Cardiac septum (tissue), 1 donor: ENCODE measurements at regions not wholly inside any gene's neighbourhood (a gene's known extent, or its start where the extent isn't known, plus 50 kb on each side); places are given as distances from the start of the nearest gene placed in this dataset.
"Not testable (repeated sequence)": the region's sequence is repeated elsewhere in the genome, so short reads cannot be mapped to it uniquely, and the experiment has no call there.

ENCODE experiments used
- DNase-seq: peaks from one replicate; pipeline ENCODE4 v3.0.0-alpha.2; 2020; ENCODE audit warnings: low spot score
- intact Hi-C: fragments of 100-400 bp; cut with DNase I; formaldehyde crosslinking; loops from one replicate; pipeline ENCODE4 v1.14.0; 2022
- donor health status: DM: no; HTN: no; CAD: no.

- intact Hi-C loops, DNase-seq: not testable (repeated sequence)
Observed at GRCh38 chr6:155748778-155749177, 293.1 kb upstream of the NOX3 start.

GRCh38 chr6:155747491-155747890 lies 291.9 kb upstream of the NOX3 start:
- no peak for DNase-seq
- intact Hi-C loops: no loop called here

GRCh38 chr6:155740781-155741399 lies 285.3 kb upstream of the NOX3 start:
- intact Hi-C loops: no loop called here

DNA sequence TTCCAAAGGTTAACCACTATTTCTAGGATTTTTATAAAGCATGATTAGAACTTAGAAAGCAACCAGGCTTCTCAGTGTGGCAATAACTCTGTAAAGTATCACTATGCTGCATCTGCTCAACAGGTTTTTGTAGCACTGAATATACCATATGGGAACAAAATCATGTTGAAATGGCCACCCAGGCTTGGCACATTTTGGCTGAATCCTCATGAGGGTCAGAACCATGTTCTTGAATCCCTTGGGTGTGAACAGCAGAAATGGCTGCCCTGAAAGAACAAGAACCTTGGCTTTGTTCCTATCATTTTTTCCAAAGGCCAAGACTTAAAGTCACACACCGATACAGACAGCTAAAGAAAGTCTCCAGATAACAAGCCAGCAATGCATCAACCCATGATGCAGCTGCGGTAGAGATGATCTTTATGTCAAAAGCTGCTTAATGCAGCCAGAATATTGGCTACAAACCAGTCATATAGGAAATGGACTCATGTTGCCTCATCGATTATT lies 283.0 kb upstream of the NOX3 start:
- DNase-seq: no peak
- intact Hi-C loops: no loop called here

More at GRCh38 chr6:155740781-155741399, 285.3 kb upstream of the NOX3 start:
- DNase-seq: no peak

- DNase-seq: no peak
- intact Hi-C loops: no loop called here
Observed at GRCh38 chr6:155717374-155717773, 261.7 kb upstream of the NOX3 start.

DNA sequence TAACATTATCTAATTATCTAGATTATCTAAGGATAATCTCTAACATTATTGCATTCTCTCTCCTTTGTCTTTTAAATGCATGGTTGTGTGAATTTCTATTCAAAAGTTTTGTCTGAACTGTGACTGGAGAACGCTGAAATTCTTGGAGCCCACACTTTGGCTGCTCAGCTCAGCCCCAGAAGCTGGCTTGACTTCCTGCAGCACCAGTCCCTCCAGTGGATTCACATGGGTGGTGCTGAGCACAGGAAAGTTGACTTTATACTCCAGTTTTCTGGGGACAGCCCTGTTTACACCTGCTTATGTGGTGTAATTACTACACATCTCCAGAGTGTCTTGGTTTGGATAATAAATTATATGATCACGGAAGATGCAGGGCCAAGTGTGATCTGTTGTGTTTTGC lies 255.1 kb upstream of the NOX3 start:
- intact Hi-C loops: no loop called here
- no peak for DNase-seq

- intact Hi-C loops: no loop called here
- DNase-seq: no peak
Observed at GRCh38 chr6:155709262-155709661, 253.6 kb upstream of the NOX3 start.

DNA sequence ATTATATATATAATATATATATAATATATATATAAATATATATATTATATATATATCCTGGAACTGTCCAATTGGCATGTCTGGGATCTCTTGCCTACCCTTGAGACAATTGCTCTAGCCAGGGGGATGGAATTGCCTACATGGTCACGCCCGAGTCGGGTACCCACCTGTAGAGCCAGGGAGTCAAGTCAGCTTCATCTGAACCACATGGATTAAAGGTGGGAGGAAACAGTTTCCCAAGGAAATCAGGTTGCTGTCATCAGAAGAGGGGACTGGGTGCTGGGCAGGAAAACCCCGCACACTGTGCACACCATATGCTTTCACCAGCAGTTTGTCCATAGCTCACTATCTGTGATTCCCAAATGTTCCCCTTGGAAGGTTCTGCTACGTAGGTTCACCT lies 252.5 kb upstream of the NOX3 start:
- DNase-seq: no peak
- intact Hi-C loops: no loop called here

- intact Hi-C loops: no loop called here
- no peak for DNase-seq
Observed at GRCh38 chr6:155706806-155707205, 251.2 kb upstream of the NOX3 start.

- no peak for DNase-seq
- intact Hi-C loops: no loop called here
Observed at GRCh38 chr6:155706341-155706740, 250.7 kb upstream of the NOX3 start.

DNA sequence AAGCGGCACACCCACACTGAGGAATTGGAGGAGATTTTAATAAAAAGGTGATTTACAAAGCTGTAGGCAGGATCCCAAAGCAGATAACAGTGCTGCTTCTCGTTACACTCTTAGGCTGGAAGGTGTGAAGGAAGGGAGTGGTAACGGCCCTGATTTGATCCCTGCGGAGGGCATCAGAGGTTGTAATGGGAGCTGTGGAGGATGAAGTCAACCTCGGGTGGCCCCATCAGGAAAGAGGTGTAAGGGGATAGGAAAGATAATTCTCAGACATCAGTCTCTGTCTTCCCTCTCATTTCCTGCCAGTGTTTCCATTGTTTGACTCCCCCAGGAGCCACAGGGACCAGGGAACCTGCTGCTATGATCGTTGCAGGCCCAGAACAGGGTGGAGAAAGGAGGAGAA lies 245.7 kb upstream of the NOX3 start:
- DNase-seq: no peak
- intact Hi-C loops: no loop called here

DNA sequence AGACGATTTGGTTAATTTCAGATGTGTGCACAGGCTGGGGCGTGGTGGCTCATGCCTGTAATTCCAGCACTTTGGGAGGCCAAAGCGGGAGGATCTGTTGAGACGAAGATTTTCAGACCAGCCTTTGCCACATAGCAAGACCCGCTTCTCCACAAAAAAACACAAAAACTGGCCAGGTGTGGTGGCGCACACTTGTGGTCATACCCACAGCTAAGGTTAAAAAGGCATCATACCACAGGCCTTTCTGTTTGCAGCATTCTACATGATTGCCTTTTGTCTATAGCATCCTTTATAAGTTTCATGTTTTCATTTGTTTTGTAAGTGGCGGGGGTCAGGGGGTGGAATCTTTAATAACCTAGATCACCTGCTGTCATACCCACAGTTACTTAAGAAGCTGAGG lies 239.9 kb upstream of the NOX3 start:
- intact Hi-C loops: no loop called here
- DNase-seq: no peak

GRCh38 chr6:155694419-155694790 lies 238.8 kb upstream of the NOX3 start:
- intact Hi-C loops: no loop called here
- no peak for DNase-seq

DNA sequence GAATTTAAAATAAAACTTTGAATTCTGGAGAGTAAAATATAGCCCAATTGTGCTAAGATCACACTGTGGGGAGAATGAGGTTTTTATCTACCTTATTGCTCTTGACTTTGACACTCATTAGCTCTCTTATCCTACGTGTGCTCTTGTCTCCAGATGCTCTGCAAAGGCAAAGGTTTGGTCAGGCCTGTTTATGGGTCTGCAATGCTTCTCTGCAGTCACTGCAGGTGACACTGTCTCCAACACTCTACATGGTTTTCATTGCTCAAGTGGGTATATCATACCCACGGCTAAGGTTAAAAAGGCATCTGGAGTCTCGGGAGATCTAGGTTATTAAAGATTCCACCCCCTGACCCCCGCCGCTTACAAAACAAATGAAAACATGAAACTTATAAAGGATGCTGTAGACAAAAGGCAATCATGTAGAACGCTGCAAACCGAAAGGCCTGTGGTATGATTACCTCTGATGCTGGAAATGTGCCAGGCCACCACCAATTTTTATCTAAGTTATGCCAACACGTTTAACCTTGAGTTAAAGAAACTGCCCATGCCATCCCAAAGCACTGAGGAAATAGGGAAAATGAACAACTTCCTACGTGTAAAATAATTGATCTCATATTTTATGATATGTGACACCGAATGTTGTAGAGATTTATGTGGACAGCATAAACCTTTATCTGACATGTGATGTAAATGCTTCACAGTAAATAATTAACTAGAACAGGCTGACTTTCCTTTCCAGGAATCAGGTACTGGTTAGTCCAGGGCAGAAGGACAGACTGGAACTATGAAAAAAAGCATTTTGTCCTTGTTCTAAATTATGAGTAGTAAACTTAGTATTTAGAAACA lies 238.2 kb upstream of the NOX3 start:
- intact Hi-C loops: no loop called here
- DNase-seq: no peak

GRCh38 chr6:155690820-155691219 lies 235.2 kb upstream of the NOX3 start:
- intact Hi-C loops: no loop called here
- DNase-seq: no peak

DNA sequence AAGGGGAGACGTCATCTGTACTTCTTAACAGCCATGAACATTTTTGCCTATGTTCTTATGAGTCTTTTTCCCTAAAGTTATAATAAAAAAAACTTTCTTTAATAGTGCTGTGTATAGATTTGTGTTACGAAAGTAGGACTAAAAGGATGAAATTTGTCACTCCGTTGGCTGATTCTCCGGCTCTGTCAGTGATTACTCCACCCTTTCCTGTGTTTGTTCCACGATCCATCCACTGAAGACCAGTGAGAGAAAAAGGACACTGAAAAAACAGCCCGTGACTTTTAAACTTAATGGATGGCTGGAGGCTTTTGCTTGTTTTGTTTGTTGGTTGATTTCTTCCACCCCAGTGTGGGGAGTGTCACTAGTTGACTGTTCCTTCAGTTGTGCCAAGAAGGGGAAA lies 232.0 kb upstream of the NOX3 start:
- no peak for DNase-seq
- intact Hi-C loops: no loop called here

DNA sequence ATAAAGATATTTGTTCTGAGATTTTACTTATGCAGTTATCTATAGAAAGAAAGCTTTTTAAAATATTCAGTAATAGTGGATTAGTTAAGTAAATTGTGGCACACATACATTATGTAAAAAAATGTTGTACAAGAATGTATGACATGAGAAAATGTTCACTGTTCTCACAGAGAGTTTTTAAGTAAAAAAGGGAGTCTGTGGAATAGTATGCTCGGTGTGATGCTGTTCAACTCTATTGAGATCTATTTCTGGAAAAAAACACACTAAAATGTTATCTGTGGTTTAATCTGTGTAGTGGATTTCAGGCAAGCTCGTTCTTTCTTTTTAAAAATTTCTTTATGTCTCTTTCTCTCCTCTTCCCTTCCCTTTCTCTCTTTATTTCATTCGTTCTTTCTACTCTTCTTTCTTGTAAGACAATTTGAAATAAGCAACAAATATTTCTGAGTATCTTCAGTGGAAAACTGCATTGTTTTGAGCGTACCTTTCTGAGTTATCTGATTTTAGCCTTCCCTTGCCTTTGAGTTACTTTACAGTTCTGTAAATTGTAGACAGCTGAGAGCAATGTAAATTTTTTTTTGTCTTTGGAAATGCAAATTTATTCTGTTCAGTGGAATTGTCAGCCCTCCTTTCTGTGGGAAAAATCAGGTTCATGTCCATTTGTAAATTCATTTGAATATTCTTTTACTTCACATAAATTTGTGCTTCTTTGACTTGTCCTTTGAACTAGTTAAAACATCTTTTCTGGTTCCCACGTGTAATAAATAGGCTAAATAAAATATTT lies 229.0 kb upstream of the NOX3 start:
- DNase-seq: no peak
- intact Hi-C loops: no loop called here

- intact Hi-C loops: no loop called here
- DNase-seq: no peak
Observed at GRCh38 chr6:155678361-155678760, 222.7 kb upstream of the NOX3 start.

- intact Hi-C loops: no loop called here
- DNase-seq: no peak
Observed at GRCh38 chr6:155676346-155676745, 220.7 kb upstream of the NOX3 start.

- DNase-seq: no peak
- intact Hi-C loops: no loop called here
Observed at GRCh38 chr6:155670655-155671054, 215.0 kb upstream of the NOX3 start.
